GM10266 (cell line): ENCODE measurements at regions not wholly inside any gene's neighbourhood (a gene's known extent, or its start where the extent isn't known, plus 50 kb on each side); places are given as distances from the start of the nearest gene placed in this dataset.
"Not testable (repeated sequence)": the region's sequence is repeated elsewhere in the genome, so short reads cannot be mapped to it uniquely, and the experiment has no call there.

Experiments used
- DNase-seq: peaks from one replicate; pipeline ENCODE4 v3.0.0; 2012; ENCODE audit errors: extremely low spot score
- TF ChIP-seq, protein P1 (sequence below): IDR thresholded peaks from 2 replicates; pipeline ENCODE4 v1.5.1; 2012; ENCODE audit warnings: mild to moderate bottlenecking, low read depth; ENCODE audit not compliant: control insufficient read depth, insufficient read depth; ENCODE audit errors: missing control alignments

DNA sequence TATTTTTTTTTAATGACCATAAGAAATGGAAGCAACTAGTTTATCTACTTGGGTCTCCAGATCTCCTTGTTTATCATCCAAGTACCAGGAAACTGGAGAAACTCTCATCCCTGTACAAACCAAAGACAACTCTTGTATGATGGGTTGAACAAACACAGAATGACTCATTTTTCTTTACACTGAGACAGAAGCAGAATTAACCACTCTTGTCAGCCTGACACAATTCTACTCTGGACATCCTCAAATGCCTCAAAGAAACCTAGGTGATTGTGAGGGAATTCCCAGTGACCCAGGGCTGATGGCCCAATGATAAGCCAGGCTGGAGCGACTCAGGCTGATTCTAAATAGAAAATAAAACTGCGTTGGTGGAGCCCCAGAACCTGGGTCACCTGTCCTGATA lies 151.5 kb downstream of the ZNF737 start:
- TF ChIP-seq, protein P1, sequence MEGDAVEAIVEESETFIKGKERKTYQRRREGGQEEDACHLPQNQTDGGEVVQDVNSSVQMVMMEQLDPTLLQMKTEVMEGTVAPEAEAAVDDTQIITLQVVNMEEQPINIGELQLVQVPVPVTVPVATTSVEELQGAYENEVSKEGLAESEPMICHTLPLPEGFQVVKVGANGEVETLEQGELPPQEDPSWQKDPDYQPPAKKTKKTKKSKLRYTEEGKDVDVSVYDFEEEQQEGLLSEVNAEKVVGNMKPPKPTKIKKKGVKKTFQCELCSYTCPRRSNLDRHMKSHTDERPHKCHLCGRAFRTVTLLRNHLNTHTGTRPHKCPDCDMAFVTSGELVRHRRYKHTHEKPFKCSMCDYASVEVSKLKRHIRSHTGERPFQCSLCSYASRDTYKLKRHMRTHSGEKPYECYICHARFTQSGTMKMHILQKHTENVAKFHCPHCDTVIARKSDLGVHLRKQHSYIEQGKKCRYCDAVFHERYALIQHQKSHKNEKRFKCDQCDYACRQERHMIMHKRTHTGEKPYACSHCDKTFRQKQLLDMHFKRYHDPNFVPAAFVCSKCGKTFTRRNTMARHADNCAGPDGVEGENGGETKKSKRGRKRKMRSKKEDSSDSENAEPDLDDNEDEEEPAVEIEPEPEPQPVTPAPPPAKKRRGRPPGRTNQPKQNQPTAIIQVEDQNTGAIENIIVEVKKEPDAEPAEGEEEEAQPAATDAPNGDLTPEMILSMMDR: no peak
- DNase-seq: no peak

DNA sequence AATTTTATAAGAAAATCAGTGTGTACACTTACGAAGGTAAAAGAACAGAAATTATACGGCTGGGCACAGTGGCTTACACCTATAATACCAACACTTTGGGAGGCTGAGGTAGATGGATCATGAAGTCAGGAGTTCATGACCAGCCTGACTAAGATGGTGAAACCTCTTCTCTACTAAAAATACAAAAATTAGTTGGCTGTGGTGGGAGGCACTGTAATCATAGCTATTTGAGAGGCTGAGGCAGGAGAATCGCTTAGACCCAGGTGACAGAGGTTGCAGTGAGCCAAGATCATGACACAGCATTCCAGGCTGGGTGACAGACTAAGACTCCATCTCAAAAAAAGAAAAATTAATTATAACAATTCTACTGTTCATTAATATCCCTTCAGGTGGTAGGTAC lies 151.9 kb downstream of the ZNF737 start:
- DNase-seq: no peak
- TF ChIP-seq, protein P1: no peak

DNA sequence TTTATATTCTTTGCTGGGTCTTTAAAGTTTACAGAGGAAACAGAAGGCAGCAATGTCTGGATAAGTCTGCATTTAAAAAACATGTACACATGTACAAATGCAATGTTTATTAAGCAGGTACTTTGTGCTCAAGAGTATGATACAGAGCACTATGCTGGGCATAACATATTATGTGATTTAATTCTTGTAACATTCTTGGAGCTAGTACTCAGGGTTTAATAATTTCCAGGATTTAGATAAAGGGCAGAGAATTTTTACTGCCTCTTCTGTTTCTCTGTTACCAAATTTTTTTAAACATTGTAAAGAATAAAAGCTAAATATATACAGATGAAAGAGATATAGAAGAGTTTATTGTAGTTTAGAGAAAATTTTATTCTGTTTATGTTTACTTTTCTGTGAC lies 152.7 kb downstream of the ZNF737 start:
- TF ChIP-seq, protein P1: no peak
- no peak for DNase-seq

DNA sequence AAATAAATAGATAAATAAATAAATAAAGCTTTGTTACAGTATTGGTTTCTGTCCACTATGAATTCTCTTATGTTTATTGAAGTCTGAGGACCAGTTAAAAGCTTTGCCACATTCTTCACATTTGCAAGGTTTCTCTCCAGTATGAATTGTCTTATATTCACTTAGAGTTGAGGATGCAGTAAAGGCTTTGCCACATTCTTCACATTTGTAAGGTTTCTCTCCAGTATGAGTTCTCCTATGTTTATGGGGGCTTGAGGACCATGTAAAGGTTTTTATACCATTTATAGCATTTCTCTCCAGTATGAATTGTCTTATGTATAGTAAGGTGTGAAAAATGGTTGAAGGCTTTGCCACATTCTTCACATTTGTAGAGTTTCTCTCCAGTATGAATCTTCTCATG lies 168.3 kb downstream of the ZNF737 start:
- TF ChIP-seq, protein P1: no peak
- no peak for DNase-seq

DNA sequence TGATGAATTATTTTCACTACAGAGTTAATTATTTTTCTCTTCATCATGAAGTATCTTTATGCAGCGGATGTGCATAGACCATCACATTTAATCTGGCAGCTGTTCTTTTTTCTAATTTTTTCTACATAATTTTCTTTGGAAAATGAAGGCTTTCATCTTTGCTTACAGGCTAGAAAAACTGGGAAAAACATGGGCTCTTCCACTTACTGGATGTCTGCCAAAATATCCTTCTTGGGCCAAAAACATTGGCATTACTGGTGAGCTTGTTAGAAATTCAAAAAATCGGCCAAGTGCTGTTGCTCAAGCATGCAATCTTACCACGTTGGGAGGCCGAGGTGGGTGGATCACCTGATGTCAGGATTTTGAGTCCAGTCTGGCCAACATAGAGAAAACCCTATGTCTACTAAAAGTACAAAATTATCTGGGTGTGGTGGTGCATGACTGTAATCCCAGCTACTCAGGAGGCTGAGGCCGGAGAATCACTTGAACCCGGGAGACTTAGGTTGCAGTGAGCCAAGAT lies 176.8 kb downstream of the ZNF737 start:
- TF ChIP-seq, protein P1: no peak
- DNase-seq: no peak

DNA sequence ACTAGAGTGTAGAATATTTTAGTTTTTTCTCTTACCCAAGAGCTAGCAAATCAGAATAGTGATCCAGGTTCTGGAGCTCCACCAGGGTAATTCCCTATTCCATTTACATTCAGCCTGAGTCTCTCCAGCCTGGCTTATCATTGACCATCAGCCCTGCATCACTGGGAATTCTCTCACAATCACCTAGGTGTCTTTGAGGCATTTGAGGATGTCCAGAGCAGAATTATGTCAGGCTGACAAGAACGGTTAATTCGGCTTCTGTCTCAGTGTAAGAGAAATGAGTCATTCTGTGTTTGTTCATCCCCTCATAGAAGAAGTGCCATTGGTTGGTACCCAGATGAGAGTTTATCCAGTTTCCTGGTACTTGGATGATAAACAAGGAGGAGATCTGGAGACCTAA lies 180.5 kb downstream of the ZNF737 start:
- DNase-seq: no peak
- TF ChIP-seq, protein P1: no peak

DNA sequence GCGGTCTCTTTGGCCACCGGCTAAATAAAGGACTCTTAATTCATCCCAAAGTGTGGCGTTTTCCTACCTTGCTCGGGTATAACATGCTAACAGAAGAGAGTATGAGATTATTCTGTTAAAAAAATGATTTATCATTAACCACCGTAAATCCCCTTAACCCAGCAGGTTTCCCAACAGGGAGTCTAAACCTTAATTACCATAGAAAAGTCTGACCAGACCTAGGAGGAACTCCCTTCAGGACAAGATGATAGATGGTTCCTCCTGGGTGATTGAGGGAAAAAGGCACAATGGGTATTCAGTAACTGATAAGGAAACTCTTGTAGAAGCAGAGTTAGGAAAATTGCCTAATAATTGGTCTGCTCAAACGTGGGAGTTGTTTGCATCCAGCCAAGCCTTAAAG lies 193.7 kb downstream of the ZNF737 start:
- DNase-seq: no peak
- TF ChIP-seq, protein P1: no peak

DNA sequence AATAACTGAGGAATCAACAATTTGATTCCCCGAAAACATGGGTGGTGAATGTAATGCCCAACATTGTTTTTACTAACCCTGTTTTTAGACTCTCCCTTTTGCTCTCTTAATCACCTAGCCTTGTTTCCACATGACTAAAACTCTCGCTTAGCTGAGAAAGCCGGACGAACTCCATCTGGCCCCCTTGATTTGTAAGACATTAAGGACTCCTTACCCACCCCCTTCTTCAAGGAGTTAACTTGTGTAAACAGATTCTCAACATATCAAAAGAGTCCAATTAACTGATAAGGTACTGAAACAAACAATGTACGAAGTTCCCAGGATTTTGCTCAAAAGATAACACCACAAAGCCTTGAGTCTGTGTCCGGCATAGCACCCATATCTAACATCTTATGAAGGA lies 194.3 kb downstream of the ZNF737 start:
- not testable (repeated sequence) for DNase-seq
